H54 (cell line): ENCODE measurements at regions not wholly inside any gene's neighbourhood (a gene's known extent, or its start where the extent isn't known, plus 50 kb on each side); places are given as distances from the start of the nearest gene placed in this dataset.
"Not testable (repeated sequence)": the region's sequence is repeated elsewhere in the genome, so short reads cannot be mapped to it uniquely, and the experiment has no call there.

Source experiments
- DNase-seq: peaks from one replicate; pipeline ENCODE4 v3.0.0; 2011; ENCODE audit warnings: low spot score, mixed read lengths; ENCODE audit not compliant: insufficient read length
- FAIRE-seq: peaks from 3 replicates; lab custom pipeline; 2011; peaks lifted over from hg19 to GRCh38; lab: Jason Lieb, UNC
- POLR2A ChIP-seq: IDR thresholded peaks from 2 replicates; pipeline ENCODE4 v1.6.1; 2011; ENCODE audit warnings: low read depth, mild to moderate bottlenecking, low read length

GRCh38 chr13:50612717-50613116 lies 230.8 kb downstream of the DLEU7 start:
- no peak for FAIRE-seq
- DNase-seq = no peak
- no peak for TF ChIP-seq POLR2A

- FAIRE-seq (no peak), DNase-seq (no peak)
- TF ChIP-seq POLR2A = no peak
Measured at GRCh38 chr13:50613356-50613831, 230.1 kb downstream of the DLEU7 start.

GRCh38 chr13:50615234-50615633 lies 228.3 kb downstream of the DLEU7 start:
- FAIRE-seq = no peak
- no peak for DNase-seq
- TF ChIP-seq POLR2A = no peak

- FAIRE-seq = peak; percentile 48
- no peak for TF ChIP-seq POLR2A
- no peak for DNase-seq
Measured at GRCh38 chr13:50616101-50616500, 227.4 kb downstream of the DLEU7 start.

- FAIRE-seq = peak; percentile 89
- DNase-seq = peak; percentile 27
- TF ChIP-seq POLR2A = no peak
Measured at GRCh38 chr13:50617134-50617721, 226.3 kb downstream of the DLEU7 start.

GRCh38 chr13:50618206-50618605 lies 225.3 kb downstream of the DLEU7 start:
- DNase-seq = no peak
- FAIRE-seq = no peak
- TF ChIP-seq POLR2A = no peak

- DNase-seq (no peak), FAIRE-seq (peak; percentile 48)
- no peak for TF ChIP-seq POLR2A
Measured at GRCh38 chr13:50626101-50626547, 217.4 kb downstream of the DLEU7 start.

GRCh38 chr13:50627111-50627510 lies 216.4 kb downstream of the DLEU7 start:
- FAIRE-seq (no peak), DNase-seq (no peak)
- TF ChIP-seq POLR2A = no peak

GRCh38 chr13:50628512-50628911 lies 215.0 kb downstream of the DLEU7 start:
- not testable (repeated sequence) for FAIRE-seq, DNase-seq

- TF ChIP-seq POLR2A = no peak
- DNase-seq (no peak), FAIRE-seq (no peak)
Measured at GRCh38 chr13:50629497-50629896, 214.0 kb downstream of the DLEU7 start.

- FAIRE-seq = no peak
- DNase-seq = no peak
- no peak for TF ChIP-seq POLR2A
Measured at GRCh38 chr13:50629966-50630365, 213.5 kb downstream of the DLEU7 start.

- FAIRE-seq (no peak), DNase-seq (no peak)
- TF ChIP-seq POLR2A = no peak
Measured at GRCh38 chr13:50631041-50631440, 212.5 kb downstream of the DLEU7 start.

GRCh38 chr13:50634339-50634738 lies 209.2 kb downstream of the DLEU7 start:
- DNase-seq (no peak), FAIRE-seq (no peak)
- TF ChIP-seq POLR2A = no peak

GRCh38 chr13:50635504-50635903 lies 208.0 kb downstream of the DLEU7 start:
- no peak for TF ChIP-seq POLR2A
- no peak for FAIRE-seq
- DNase-seq = no peak

- FAIRE-seq = no peak
- DNase-seq = no peak
- no peak for TF ChIP-seq POLR2A
Measured at GRCh38 chr13:50636007-50636704, 207.3 kb downstream of the DLEU7 start.
